HG03064 (cell line): ENCODE measurements at regions not wholly inside any gene's neighbourhood (a gene's known extent, or its start where the extent isn't known, plus 50 kb on each side); places are given as distances from the start of the nearest gene placed in this dataset.
"Not testable (repeated sequence)": the region's sequence is repeated elsewhere in the genome, so short reads cannot be mapped to it uniquely, and the experiment has no call there.

ENCODE experiments used
- ATAC-seq: cut with Tn5 transposase; IDR thresholded peaks from one replicate; pipeline ENCODE4 v1.9.1; 2021; ENCODE audit warnings: low read depth; ENCODE audit not compliant: unreplicated experiment

- ATAC-seq = no peak
Measured at GRCh38 chr7:109386959-109387358, 817.3 kb downstream of the DNAJB9 start.

- no peak for ATAC-seq
Measured at GRCh38 chr7:109387530-109387929, 817.9 kb downstream of the DNAJB9 start.

GRCh38 chr7:109391240-109391639 lies 821.6 kb downstream of the DNAJB9 start:
- ATAC-seq = no peak

- no peak for ATAC-seq
Measured at GRCh38 chr7:109402107-109402506, 832.4 kb downstream of the DNAJB9 start.

GRCh38 chr7:109407756-109408155 lies 838.1 kb downstream of the DNAJB9 start:
- ATAC-seq = no peak

- no peak for ATAC-seq
Measured at GRCh38 chr7:109437957-109438356, 868.3 kb downstream of the DNAJB9 start.

GRCh38 chr7:109449760-109450159 lies 880.1 kb downstream of the DNAJB9 start:
- no peak for ATAC-seq

GRCh38 chr7:109456116-109456515 lies 886.4 kb downstream of the DNAJB9 start:
- ATAC-seq = no peak

- no peak for ATAC-seq
Measured at GRCh38 chr7:109460296-109460695, 890.6 kb downstream of the DNAJB9 start.

- ATAC-seq = no peak
Measured at GRCh38 chr7:109462171-109462570, 892.5 kb downstream of the DNAJB9 start.

- not testable (repeated sequence) for ATAC-seq
Measured at GRCh38 chr7:109467729-109468128, 898.1 kb downstream of the DNAJB9 start.

- ATAC-seq = no peak
Measured at GRCh38 chr7:109473172-109473571, 903.5 kb downstream of the DNAJB9 start.

GRCh38 chr7:109476409-109476808 lies 906.7 kb downstream of the DNAJB9 start:
- no peak for ATAC-seq

GRCh38 chr7:109479388-109479787 lies 909.7 kb downstream of the DNAJB9 start:
- ATAC-seq = no peak

- not testable (repeated sequence) for ATAC-seq
Measured at GRCh38 chr7:109490607-109491006, 920.9 kb downstream of the DNAJB9 start.

- no peak for ATAC-seq
Measured at GRCh38 chr7:109497053-109497452, 927.4 kb downstream of the DNAJB9 start.

GRCh38 chr7:109498131-109498530 lies 928.5 kb downstream of the DNAJB9 start:
- ATAC-seq = no peak

- ATAC-seq = no peak
Measured at GRCh38 chr7:109503421-109503820, 933.7 kb downstream of the DNAJB9 start.

- ATAC-seq = no peak
Measured at GRCh38 chr7:109522585-109522984, 952.9 kb downstream of the DNAJB9 start.

GRCh38 chr7:109527833-109528232 lies 958.2 kb downstream of the DNAJB9 start:
- ATAC-seq = no peak

- no peak for ATAC-seq
Measured at GRCh38 chr7:109529712-109530111, 960.0 kb downstream of the DNAJB9 start.

GRCh38 chr7:109532262-109532992 lies 962.8 kb downstream of the DNAJB9 start:
- no peak for ATAC-seq

GRCh38 chr7:109545686-109546085 lies 976.0 kb downstream of the DNAJB9 start:
- no peak for ATAC-seq
